GM19468 (cell line): ENCODE measurements at regions not wholly inside any gene's neighbourhood (a gene's known extent, or its start where the extent isn't known, plus 50 kb on each side); places are given as distances from the start of the nearest gene placed in this dataset.

Experiments used
- ATAC-seq: cut with Tn5 transposase; IDR thresholded peaks from one replicate; pipeline ENCODE4 v1.9.1; 2021; ENCODE audit warnings: mild to moderate bottlenecking, moderate library complexity, moderate number of reproducible peaks; ENCODE audit not compliant: unreplicated experiment; ENCODE audit errors: extremely low read depth

- ATAC-seq = no peak
These were observed 433.1 kb downstream of the HTR7 start for GRCh38 chr10:90424730-90425129.

GRCh38 chr10:90430186-90430585 lies 427.7 kb downstream of the HTR7 start:
- ATAC-seq = no peak

- ATAC-seq = no peak
These were observed 425.0 kb downstream of the HTR7 start for GRCh38 chr10:90432866-90433265.

GRCh38 chr10:90435296-90435695 lies 422.5 kb downstream of the HTR7 start:
- ATAC-seq = no peak

GRCh38 chr10:90437452-90437851 lies 420.4 kb downstream of the HTR7 start:
- no peak for ATAC-seq

GRCh38 chr10:90440870-90441269 lies 417.0 kb downstream of the HTR7 start:
- no peak for ATAC-seq

- ATAC-seq = no peak
These were observed 414.5 kb downstream of the HTR7 start for GRCh38 chr10:90443342-90443741.

GRCh38 chr10:90447831-90448230 lies 410.0 kb downstream of the HTR7 start:
- ATAC-seq = no peak

- no peak for ATAC-seq
These were observed 407.0 kb downstream of the HTR7 start for GRCh38 chr10:90450797-90451196.

GRCh38 chr10:90451283-90451682 lies 406.6 kb downstream of the HTR7 start:
- ATAC-seq = no peak

- ATAC-seq = no peak
These were observed 399.8 kb downstream of the HTR7 start for GRCh38 chr10:90458054-90458453.

- no peak for ATAC-seq
These were observed 399.3 kb downstream of the HTR7 start for GRCh38 chr10:90458571-90458970.

- ATAC-seq = no peak
These were observed 396.2 kb downstream of the HTR7 start for GRCh38 chr10:90461437-90462155.

GRCh38 chr10:90462749-90463470 lies 394.9 kb downstream of the HTR7 start:
- ATAC-seq = no peak

- ATAC-seq = no peak
These were observed 393.5 kb downstream of the HTR7 start for GRCh38 chr10:90464329-90464728.

GRCh38 chr10:90470966-90471365 lies 386.9 kb downstream of the HTR7 start:
- ATAC-seq = no peak

- no peak for ATAC-seq
These were observed 377.4 kb downstream of the HTR7 start for GRCh38 chr10:90480466-90480865.

GRCh38 chr10:90481326-90481923 lies 376.4 kb downstream of the HTR7 start:
- no peak for ATAC-seq

GRCh38 chr10:90484518-90484917 lies 373.3 kb downstream of the HTR7 start:
- ATAC-seq = no peak

GRCh38 chr10:90494183-90494582 lies 363.7 kb downstream of the HTR7 start:
- no peak for ATAC-seq

GRCh38 chr10:90504172-90504571 lies 353.7 kb downstream of the HTR7 start:
- no peak for ATAC-seq
